ENCODE measurements at regions not wholly inside any gene's neighbourhood (a gene's known extent, or its start where the extent isn't known, plus 50 kb on each side); places are given as distances from the start of the nearest gene placed in this dataset.

DNA sequence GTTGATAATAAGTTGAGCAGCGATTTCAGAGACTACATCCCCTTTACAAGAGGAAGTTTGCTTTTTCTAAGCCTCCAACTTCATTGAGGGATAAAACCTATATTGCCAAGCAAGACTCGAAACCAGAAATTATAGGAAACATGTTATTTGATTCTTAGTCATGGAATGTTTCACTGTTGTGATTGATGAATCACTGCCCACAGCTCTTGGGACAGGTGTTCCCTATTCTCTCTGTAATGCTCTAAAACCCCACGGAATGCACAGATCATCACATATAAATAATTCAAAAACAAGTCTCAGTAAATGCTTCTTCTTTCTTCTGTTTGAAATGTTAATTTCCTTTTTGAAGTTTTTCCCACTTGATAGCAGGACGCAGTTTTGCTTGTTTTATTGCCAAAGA is 809.5 kb upstream of the GOT2 start:
- no peak for TF ChIP-seq POLR2A (IDR thresholded peaks at IDR 0.05; ENCODE audit: low read length)
- no peak for TF ChIP-seq GATA1 (IDR thresholded peaks at IDR 0.05; ENCODE audit: low read depth, low read length)
